GM21576 (cell line): ENCODE measurements at regions not wholly inside any gene's neighbourhood (a gene's known extent, or its start where the extent isn't known, plus 50 kb on each side); places are given as distances from the start of the nearest gene placed in this dataset.
"Not testable (repeated sequence)": the region's sequence is repeated elsewhere in the genome, so short reads cannot be mapped to it uniquely, and the experiment has no call there.

Experiments
- ATAC-seq: cut with Tn5 transposase; IDR thresholded peaks from one replicate; pipeline ENCODE4 v1.9.1; 2021; ENCODE audit warnings: mild to moderate bottlenecking, moderate library complexity; ENCODE audit not compliant: unreplicated experiment

DNA sequence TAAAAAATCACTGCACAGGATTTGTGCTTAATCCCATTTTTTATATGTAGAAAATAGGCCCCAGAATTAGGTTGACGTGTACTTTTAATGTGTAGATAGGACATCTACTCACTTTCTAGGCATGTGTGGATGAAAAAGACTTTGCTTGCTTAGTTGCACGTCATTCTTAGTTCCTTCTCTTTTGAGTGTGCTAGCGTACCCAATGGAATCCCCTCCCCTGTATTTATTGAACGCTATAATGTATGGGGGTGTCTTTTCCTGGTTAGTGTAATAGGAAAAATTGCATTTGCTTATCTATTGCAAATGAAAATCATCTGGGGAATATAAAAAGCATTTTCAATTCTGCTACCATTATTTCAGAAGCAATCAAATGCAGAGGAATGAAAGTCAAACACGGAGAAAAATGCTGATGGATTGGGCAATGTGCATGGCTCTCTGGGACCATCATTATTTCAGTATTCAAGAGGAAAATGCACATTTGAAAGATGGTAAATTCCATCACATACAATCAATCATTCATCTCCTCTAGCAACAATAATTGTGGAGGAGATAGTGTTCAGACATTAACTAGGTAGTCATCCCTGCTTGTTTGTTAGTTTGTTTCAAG is 277.0 kb upstream of the B3GALT2 start:
- no peak for ATAC-seq

DNA sequence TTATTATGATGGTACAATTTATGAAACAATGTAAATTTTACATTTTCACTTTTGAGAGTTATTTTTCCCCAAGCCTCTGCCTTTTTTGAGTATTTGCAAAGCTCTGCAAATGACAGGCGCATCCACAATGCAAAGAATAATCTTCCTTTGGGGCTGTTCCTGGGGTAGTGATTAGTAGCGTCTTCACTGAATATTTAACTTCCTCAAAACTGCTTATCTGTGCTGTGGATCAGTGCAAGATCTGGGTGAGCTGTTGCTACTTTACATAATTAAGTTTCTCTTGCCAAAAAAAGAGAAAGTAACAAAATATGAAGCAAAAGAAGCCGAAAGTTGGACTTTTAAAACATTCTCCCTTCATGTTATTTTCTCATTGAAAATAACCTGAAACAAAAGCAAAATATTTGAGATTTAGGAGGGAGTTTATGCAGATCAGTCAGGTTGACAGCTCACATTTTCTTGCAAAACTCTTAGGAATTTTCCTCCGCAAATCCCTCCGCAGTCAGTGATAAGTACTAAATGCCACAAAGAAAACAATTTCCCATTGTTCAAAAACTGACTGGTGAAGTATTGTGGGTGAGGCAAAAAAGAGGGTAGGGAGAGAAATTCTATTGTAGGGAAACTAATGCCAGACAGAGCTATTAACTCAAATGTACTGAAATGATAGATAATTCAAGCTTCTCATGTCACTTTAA is 276.4 kb upstream of the B3GALT2 start:
- no peak for ATAC-seq

DNA sequence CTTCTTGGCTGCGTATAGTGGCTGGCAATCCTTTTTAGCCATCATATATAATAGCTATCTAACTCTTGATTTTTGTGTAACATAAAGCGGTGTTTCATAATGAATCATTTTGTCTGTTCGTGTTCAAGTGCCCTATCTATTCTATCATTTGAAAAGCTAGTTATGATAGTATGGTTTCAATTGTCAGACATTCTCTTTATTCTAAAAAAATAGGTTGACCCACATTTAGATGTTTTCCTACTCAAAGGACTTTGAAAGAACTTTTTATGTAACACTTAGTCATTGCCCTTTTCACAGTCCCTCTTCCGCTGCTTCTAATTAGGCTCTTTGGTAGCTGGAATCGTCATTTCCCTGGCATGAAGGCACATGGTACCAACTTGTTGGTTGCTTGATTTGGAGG is 272.2 kb upstream of the B3GALT2 start:
- ATAC-seq, result no peak

DNA sequence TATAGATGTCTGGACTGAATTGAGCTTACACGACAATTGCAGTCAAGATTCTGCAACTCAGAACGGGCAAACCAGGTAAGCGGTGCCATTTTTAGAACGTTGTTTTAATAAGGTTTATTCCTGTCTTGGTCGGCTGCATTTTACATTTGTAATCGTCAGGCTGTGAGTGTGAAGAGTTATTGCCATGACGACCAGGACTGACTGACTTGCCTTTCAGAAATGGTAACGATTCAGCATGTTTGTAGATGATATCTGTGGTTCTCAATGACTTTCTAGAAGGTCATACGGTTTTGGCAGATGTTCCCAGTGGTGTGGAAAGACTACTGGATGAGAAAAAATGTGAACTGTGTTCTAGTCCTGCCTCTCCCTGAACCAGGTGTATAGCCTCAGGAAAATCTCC is 271.3 kb upstream of the B3GALT2 start:
- no peak for ATAC-seq

DNA sequence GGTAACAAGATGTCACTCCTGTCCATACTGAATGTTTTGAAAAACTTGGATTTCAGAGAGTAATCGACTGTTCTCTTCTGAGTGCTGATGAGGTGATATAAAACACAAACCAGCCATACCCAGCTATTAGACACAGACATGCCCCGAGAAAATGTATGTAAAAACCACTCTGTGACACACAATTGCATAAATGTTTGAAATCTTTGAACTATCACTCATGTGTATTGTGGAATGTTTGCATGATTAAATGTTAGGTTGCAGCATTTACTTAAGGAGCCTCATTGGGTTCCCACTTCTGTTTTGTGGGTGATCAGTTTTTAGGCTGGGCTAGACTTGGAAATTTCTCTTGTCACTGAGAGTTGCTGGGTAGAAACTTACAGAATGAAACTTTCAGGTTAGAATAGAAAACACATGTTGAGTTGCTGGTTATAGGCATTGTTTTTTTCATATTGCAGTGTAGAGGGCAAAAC is 270.4 kb upstream of the B3GALT2 start:
- ATAC-seq, result peak; percentile 63

DNA sequence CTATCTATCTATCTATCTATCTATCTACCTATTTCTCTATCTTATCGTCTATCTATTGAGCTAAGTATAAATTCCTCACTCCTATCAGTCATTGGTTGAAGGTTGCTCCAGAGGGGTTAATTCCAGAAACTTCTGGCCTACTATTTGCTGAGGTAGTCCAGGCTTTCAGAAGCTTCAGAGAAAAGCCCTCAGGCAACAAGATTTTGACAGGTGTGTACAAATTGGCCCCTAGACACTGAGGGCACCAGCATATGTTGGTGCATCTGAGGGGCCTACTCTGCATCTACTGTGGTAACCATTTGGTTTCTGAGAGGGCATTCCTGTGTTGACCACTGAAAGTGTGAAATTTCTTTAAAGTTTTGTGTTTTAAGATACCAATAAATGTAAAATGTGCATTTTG is 265.2 kb upstream of the B3GALT2 start:
- ATAC-seq, result no peak

DNA sequence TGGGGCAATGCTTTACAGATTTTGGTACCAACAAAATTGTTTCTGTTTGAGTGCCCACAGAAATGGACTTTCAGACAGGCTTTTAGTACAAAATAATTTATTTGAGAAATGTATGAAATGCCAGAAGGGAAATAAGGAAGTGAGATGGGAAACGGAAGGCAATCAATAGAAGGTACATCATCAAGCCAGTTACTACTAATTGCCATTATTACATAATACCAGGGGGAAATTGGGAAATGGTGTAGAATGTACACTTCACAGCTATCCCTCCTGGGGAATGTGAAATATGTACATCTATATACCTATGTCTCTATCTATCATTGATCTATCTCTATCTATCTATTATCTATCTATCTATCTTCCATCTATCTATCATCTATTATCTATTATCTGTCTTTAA is 264.6 kb upstream of the B3GALT2 start:
- ATAC-seq, result no peak

DNA sequence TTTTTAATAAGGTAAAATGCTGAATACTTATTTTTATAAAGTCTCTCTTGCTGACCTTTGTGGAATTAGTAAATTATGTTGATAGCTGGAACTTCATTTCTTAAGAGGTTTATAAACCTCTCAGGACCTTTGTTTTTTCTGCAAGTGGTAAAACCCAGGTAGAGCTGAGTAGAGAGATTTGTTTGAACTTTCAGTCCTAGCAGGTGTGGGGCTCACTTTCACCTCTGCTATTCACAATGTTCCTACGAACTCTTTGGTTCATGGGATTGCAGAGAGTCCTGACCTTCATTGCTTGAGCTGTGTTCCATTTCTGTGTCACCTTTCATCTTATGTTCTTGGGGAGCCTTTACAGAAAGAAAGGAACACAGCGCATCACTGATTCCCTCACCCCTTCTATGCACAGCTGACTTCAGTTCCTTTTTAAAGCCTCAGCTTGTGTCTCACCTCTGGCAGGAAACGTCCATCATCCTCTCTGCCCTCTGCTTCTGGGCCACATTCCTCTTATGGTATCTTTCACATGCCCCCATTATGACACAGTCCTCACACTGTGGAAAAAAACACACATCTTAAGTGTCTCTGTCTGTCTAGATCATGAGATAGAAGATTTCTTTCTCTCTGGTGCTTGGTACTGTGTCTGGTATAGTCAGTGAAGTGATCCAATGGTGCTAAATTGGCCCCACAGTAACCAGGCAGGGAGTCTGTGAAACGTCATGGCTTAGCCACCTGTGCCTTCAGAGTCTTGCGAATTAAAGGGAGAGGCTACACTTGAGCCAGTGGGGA is 262.5 kb upstream of the B3GALT2 start:
- ATAC-seq, result peak; percentile 94

DNA sequence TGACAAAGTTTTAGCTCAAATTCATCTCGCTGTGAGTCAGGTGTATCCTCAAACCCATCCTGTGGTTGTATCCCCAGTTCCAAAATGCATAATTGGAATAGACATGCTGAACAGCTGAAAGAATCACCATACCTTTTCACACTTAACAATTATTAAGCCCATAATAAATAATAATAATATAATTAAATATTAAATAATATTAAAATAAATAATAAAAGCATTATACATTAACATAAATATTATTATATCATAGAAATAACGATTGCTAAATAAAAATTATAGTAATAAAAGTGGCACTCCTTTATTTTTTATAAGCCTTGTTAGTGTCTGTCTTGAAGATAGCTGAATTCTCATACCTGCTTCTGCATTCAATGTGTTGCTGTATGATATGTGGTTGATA is 257.5 kb upstream of the B3GALT2 start:
- no peak for ATAC-seq

DNA sequence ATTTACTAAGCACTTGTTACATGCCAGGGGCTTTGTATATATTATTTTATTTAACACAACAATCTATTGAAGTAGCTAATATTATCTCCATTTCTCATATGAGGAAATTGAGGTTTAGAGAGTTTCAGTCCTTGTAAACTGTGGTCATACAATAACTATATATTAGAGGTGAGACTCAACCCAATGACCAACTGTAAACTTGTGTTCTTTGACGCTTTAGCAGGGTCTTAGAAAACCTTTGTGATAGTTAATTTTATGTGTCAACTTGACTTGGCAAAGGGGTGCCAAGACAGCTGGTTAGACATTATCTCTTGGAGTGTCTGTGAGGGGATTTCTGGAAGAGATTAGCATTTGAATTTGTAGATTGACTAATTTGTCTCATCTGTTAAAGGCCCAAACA is 252.4 kb upstream of the B3GALT2 start:
- peak; percentile 69 for ATAC-seq

DNA sequence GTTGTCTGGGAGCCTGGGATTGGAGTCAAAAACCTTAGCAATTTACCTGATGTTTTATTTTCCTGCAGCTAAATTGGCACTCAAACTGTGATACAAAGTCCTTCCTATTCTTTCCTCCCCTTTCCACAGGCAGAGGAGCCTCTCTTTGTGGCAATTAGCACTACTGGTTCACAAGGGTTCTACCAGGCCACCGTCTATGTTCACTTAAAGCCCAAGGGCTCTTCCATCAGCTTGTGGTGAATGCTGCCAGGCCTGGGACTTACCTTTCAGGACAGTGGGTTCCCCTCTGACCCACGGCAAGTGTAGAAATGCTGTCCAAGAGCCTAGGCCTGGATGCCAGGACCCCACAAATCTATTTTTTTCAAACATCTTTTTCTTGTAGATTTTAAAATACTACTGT is 251.9 kb upstream of the B3GALT2 start:
- peak; percentile 4 for ATAC-seq

DNA sequence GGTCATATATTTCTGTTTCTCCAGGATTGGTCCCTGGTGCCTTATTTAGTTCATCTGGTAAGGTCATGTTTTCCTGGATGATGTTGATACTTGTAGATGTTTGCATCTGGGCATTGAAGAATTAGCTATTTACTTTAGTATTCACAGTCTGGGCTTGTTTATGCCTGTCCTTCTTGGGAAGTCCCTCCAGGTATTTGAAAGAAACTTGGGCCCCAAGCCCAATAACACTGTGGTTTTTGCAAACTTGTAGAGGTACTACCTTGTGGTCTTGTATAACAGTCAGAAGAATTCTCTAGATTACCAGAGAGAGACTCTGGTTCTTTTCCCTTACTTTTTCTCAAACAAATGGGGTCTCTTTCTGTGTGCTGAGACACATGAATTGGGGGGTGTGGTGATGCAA is 251.4 kb upstream of the B3GALT2 start:
- ATAC-seq, result peak; percentile 85

DNA sequence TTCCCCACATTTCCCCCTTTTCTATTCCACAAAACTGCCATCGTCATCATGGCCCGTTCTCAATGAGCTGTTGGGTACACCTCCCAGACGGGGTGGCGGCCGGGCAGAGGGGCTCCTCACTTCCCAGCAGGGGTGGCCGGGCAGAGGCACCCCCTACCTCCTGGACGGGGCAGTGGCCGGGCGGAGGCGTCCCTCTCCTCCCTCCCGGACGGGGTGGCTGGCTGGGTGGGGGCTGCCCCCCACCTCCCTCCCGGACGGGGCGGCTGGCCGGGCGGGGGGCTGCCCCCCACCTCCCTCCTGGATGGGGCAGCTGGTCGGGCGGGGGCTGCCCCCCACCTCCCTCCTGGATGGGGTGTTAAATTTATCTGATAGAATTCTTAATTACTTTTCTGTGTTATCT is 250.9 kb upstream of the B3GALT2 start:
- ATAC-seq, result not testable (repeated sequence)

DNA sequence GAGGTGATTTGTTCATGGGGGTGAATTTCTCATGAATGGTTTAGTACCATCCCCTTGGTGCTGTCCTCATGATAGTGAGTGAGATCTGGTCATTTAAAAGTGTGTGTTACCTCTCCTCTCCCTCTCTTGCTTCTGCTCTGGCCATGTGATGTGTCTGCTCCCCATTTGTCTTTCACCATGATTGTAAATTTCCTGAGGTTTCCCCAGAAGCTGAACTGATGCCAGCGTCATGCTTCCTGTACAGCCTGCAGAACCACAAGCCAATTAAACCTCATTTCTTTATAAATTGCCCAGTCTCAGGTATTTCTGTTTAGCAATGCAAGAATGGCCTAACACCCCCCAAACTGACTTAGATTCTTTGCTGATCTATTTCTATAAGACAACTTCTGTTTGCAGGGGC is 249.4 kb upstream of the B3GALT2 start:
- no peak for ATAC-seq

DNA sequence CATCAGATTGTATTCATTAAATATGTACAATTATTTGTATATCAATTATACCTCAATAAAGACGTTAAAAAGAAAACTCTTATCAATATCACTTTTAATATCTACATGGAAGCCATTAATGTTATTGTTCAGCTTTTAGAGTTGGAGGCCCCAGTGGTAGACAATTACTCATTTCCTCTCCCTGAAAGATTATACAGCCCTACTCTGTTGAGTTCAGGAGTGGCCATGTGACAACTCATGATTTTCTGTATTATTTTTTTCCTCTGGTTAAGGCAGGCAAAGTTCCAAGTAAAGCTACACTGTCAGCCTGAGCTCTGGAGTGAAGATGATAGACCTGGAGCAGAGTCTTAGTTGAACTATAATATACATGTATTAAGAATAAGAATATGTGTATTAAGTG is 247.9 kb upstream of the B3GALT2 start:
- ATAC-seq, result no peak

DNA sequence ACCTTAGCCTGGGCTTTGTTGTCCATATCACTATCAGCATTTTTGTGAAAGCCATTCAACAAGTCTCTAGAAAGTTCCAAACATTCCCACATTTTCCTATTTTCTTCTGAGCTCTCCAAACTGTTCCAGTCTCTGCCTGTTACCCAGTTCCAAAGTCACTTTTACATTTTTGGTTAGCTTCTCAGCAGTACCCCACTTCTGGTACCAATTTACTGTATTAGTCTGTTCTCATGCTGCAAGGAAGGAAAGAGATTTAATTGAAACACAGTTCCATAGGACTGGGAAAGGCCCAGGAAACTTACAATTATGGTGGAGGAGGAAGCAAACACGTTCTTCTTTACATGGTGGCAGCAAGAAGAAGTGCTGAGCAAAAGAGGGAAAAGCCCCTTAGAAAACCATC is 247.2 kb upstream of the B3GALT2 start:
- ATAC-seq, result no peak

DNA sequence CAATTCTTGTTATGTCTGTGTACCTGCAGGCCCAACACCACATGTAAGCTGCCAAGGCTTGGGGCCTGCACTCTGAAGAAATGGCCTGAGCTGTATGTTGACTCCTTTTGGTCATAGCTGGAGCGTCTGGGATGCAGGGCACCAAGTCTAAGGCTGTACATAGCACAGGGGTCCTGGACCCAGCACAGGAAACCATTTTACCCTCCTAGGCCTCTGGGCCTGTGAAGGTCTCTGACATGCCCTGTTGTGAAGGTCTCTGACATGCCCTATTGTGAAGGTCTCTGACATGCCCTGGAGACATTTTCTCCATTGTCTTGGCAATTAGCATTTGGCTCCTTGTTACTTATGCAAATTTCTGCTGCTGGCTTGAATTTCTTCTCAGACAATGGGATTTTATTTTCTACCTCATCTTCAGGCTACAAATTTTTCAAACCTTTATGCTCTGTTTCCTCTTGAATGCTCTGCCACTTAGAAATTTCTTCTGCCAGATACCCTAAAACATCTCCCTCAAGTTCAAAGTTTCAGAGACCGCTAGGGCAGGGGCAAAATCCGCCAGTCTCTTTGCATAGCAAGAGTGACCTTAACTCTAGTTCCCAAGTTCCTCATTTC is 246.7 kb upstream of the B3GALT2 start:
- ATAC-seq, result no peak

DNA sequence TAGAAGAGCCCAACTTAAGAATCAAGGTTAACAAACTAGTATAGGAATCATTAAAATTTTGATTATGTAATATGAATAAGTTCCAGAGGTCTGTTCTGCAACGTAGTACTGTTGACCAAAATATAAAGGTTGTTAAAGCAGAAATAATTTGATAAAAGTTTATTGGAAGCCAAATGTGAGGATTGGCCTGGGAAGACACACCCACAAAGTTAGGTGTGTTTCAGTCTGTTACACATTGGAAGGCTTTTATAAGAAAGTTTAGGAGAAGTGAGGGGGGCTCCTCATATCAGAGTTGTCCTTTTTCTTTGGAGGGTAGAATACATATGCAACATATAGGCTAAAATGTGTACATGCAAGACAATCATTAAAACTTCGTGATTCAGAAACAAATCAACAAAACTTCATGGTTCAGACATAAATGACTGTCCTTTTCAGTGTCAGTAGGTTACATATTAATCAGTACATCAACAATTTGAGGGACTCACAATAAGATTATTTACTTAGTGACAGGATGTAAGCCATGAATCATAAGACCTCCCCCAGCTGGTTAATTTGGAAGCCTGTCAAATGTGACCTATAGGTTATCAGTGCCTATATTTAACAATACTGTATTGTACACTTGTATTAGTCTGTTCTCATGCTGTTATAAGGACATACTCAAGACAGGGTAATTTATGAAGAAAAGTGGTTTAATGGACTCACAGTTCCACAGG is 245.0 kb upstream of the B3GALT2 start:
- ATAC-seq, result no peak

DNA sequence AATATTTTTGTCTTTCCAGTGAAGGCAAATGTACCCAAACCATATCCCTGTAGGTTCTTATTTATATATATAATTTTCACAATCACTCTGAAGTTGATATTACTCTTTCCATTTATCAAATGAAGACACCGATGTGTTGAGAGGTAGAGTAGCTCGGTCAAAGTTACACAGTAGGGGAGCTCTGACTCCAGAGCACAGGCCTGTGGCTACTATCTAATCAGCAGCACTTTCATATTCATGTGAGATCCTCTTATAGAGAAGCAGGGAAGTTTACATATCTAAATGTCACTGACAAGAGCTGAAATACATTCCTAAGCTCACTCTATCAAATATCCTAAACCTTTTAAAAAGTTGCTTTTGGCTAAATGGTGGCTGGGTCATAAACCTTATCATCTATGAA is 241.1 kb upstream of the B3GALT2 start:
- no peak for ATAC-seq

DNA sequence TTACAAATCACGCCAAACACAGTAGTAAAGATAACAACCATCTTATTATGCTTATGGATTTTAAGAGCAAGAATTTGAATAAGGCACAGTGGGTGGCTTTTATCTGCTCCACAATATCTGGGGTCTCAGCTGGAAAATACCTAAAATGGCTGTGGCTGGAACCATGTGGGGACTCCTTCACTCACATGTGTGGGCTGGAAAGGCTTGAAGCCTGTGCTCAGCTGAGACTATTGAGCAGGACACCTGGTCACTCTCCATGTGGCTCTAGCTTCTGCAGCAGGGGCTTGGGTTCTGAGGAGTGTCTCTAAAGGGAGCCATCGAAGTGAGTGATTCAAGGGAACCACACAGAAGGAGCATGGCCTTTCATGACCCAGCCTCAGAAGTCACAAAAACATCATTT is 239.6 kb upstream of the B3GALT2 start:
- ATAC-seq, result no peak

DNA sequence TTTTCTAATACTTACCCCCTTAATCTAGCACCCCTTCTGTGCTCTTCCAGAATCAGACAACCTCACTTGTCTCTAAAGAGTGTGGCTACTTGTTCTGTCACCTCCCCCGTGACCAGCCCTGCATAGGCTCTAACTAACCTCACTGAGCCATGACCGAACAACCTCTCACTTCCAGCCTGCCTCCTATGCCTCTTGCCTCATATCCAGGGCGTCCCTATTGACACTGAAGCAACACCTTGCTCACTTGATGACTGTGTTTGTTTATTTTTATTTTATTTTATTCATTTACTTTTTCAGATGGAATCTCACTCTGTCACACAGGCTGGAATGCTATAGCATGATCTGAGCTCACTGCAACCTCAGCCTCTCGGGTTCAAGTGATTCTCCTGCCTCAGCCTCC is 235.1 kb upstream of the B3GALT2 start:
- ATAC-seq, result no peak
